IMR-90 (cell line): ENCODE measurements at regions not wholly inside any gene's neighbourhood (a gene's known extent, or its start where the extent isn't known, plus 50 kb on each side); places are given as distances from the start of the nearest gene placed in this dataset.

Source experiments
- BHLHE40 ChIP-seq: fragments of 150-350 bp; IDR thresholded peaks from 2 replicates; pipeline ENCODE4 v1.6.1; 2016; ENCODE audit warnings: mild to moderate bottlenecking, low read depth, low read length
- CHD1 ChIP-seq: IDR thresholded peaks from 2 replicates; pipeline ENCODE4 v1.6.1; 2012; ENCODE audit warnings: low read depth, low read length, improper control_type of control experiment
- CTCF ChIP-seq: conservative IDR thresholded peaks from 2 replicates; pipeline ENCODE4 v1.5.1; 2012; ENCODE audit warnings: mild to moderate bottlenecking, low read depth, low read length, improper control_type of control experiment
- ELK1 ChIP-seq: fragments of 150-350 bp; IDR thresholded peaks from 2 replicates; pipeline ENCODE4 v1.6.1; 2016; ENCODE audit warnings: low read depth, mild to moderate bottlenecking, low read length, moderate library complexity, borderline replicate concordance
- FOS ChIP-seq: fragments of 150-350 bp; IDR thresholded peaks from 2 replicates; pipeline ENCODE4 v1.6.1; 2016; ENCODE audit warnings: low read depth, low read length
- MAZ ChIP-seq: IDR thresholded peaks from 2 replicates; pipeline ENCODE4 v1.6.1; 2012; ENCODE audit warnings: low read depth, mild to moderate bottlenecking, low read length, improper control_type of control experiment, moderate library complexity, borderline replicate concordance
- NFE2L2 ChIP-seq: fragments of 150-350 bp; IDR thresholded peaks from 2 replicates; pipeline ENCODE4 v1.6.1; 2016; ENCODE audit warnings: low read depth, mild to moderate bottlenecking, low read length
- POLR2A ChIP-seq: IDR thresholded peaks from 2 replicates; pipeline ENCODE4 v1.6.1; 2012; ENCODE audit warnings: mild to moderate bottlenecking, low read depth, low read length
- RAD21 ChIP-seq: IDR thresholded peaks from 2 replicates; pipeline ENCODE4 v1.6.1; 2012; ENCODE audit warnings: low read length, improper control_type of control experiment
- RFX5 ChIP-seq: IDR thresholded peaks from 2 replicates; pipeline ENCODE4 v1.8.0; 2012; ENCODE audit warnings: low read depth, mild to moderate bottlenecking, low read length, moderate library complexity
- SMC3 ChIP-seq: fragments of 150-350 bp; IDR thresholded peaks from 2 replicates; pipeline ENCODE4 v1.6.1; 2016; ENCODE audit warnings: low read depth, mild to moderate bottlenecking, antibody characterized with exemption, low read length, moderate library complexity
- USF2 ChIP-seq: fragments of 150-350 bp; IDR thresholded peaks from 2 replicates; pipeline ENCODE4 v1.6.1; 2017; ENCODE audit warnings: mild to moderate bottlenecking, antibody characterized with exemption, low read length, low read depth

- TF ChIP-seq RAD21 (no peak), CTCF (no peak), ELK1 (no peak), POLR2A (no peak), SMC3 (no peak), MAZ (no peak), NFE2L2 (no peak), RFX5 (no peak), CHD1 (no peak), USF2 (no peak), BHLHE40 (no peak), FOS (no peak)
These were observed 177.0 kb upstream of the C16orf82 start for GRCh38 chr16:26889740-26890139.
